Fibroblast of lung (primary cell): ENCODE measurements at regions not wholly inside any gene's neighbourhood (a gene's known extent, or its start where the extent isn't known, plus 50 kb on each side); places are given as distances from the start of the nearest gene placed in this dataset.

ENCODE experiments used
- DNase-seq, 2 donors: peaks; one replicate each; pipeline versions ENCODE4 v3.0.0 to v3.0.0-alpha.2; 2010; ENCODE audit warnings: low read depth in 2 of 2
- H2AFZ ChIP-seq: 2 replicates; pipeline ENCODE4 v1.5.1; 2012; ENCODE audit warnings: low read length, control low read depth, inconsistent platforms
- H3K27ac ChIP-seq: 2 replicates; pipeline ENCODE4 v1.5.1; 2011; ENCODE audit warnings: low read length, control low read depth; ENCODE audit not compliant: insufficient read depth
- H3K27me3 ChIP-seq: 2 replicates; pipeline ENCODE4 v1.5.1; 2011; ENCODE audit warnings: mild to moderate bottlenecking, low read length; ENCODE audit not compliant: control insufficient read depth, insufficient read depth
- H3K36me3 ChIP-seq: 2 replicates; pipeline ENCODE4 v1.5.1; 2011; ENCODE audit warnings: low read length; ENCODE audit not compliant: control insufficient read depth, insufficient read depth
- H3K4me1 ChIP-seq: 2 replicates; pipeline ENCODE4 v1.5.1; 2011; ENCODE audit warnings: low read length; ENCODE audit not compliant: control insufficient read depth, insufficient read depth; ENCODE audit errors: extremely low read depth
- H3K4me2 ChIP-seq: 2 replicates; pipeline ENCODE4 v1.5.1; 2011; ENCODE audit warnings: low read length, control low read depth; ENCODE audit not compliant: insufficient read depth; ENCODE audit errors: extremely low read depth
- H3K4me3 ChIP-seq, 4 experiments: fragments of 200-600 bp in 1 of 4; sonication (generic) in 1 of 4; replicated peaks in 1 of 4; 2 replicates each; pipeline ENCODE4 v1.5.1; 2011 to 2016; ENCODE audit warnings: low read length in 4 of 4, low read depth in 3 of 4, mild to moderate bottlenecking in 3 of 4, control low read depth in 2 of 4, inconsistent platforms in 1 of 4, mixed read lengths in 1 of 4; ENCODE audit not compliant: insufficient read depth in 1 of 4; ENCODE audit errors: control extremely low read depth in 1 of 4
- H3K79me2 ChIP-seq: 2 replicates; pipeline ENCODE4 v1.5.1; 2012; ENCODE audit warnings: mild to moderate bottlenecking, low read length, inconsistent platforms; ENCODE audit not compliant: control insufficient read depth, insufficient read depth
- H3K9ac ChIP-seq: 2 replicates; pipeline ENCODE4 v1.5.1; 2011; ENCODE audit warnings: mild to moderate bottlenecking, low read length, control low read depth; ENCODE audit not compliant: insufficient read depth
- H3K9me3 ChIP-seq: 2 replicates; pipeline ENCODE4 v1.5.1; 2012; ENCODE audit warnings: low read depth, low read length; ENCODE audit not compliant: control insufficient read depth, insufficient read depth
- H4K20me1 ChIP-seq: 2 replicates; pipeline ENCODE4 v1.5.1; 2011; ENCODE audit warnings: low read length; ENCODE audit not compliant: control insufficient read depth, insufficient read depth; ENCODE audit errors: extremely low read depth
- CTCF ChIP-seq, 2 donors: IDR thresholded peaks in 1 of 2; conservative IDR thresholded peaks in 1 of 2; 1 replicate in 1 of 2; 2 replicates in 1 of 2; pipeline ENCODE4 v1.5.1; 2011 to 2012; ENCODE audit warnings: low read length in 2 of 2, control low read depth in 1 of 2, inconsistent platforms in 1 of 2, low read depth in 1 of 2, mild to moderate bottlenecking in 1 of 2
- EZH2 ChIP-seq: IDR thresholded peaks from 2 replicates; pipeline ENCODE4 v1.5.1; 2012; ENCODE audit warnings: low read length, control low read depth, mild to moderate bottlenecking; ENCODE audit errors: missing control alignments

- Histone ChIP-seq H3K4me1 (no peaks in the 10 kb centered on the region), H3K36me3 (no peaks in the 10 kb centered on the region), H3K27ac (no peak overlapping the region), H3K27me3 (no peaks in the 10 kb centered on the region), H4K20me1 (no peaks in the 10 kb centered on the region), H2AFZ (no peak overlapping the region), H3K4me2 (no peak overlapping the region), H3K9me3 (no peaks in the 10 kb centered on the region), H3K9ac (no peak overlapping the region), H3K79me2 (no peaks in the 10 kb centered on the region), H3K4me3 (no peak overlapping the region)
- TF ChIP-seq CTCF (conservative IDR thresholded peaks at IDR 0.05 in 1 of 2, IDR thresholded peaks at IDR 0.05 in 1 of 2; ENCODE audit: low read depth in 1 of 2, low read length in 2 of 2) (no peak), EZH2 (no peak)
- no peak for DNase-seq
These were observed 379.2 kb upstream of the ERCC4 start for GRCh38 chr16:13540771-13541170.

GRCh38 chr16:13542284-13542683, 377.7 kb upstream of the ERCC4 start:
- no peak for TF ChIP-seq EZH2
- no peak for TF ChIP-seq CTCF (conservative IDR thresholded peaks at IDR 0.05 in 1 of 2, IDR thresholded peaks at IDR 0.05 in 1 of 2; ENCODE audit: low read depth in 1 of 2, low read length in 2 of 2)
- H3K36me3 ChIP-seq, result no peaks in the 10 kb centered on the region
- H3K4me3 ChIP-seq, result no peak overlapping the region
- H3K27me3 ChIP-seq, result no peaks in the 10 kb centered on the region
- no peaks in the 10 kb centered on the region for H3K9me3 ChIP-seq
- no peaks in the 10 kb centered on the region for H4K20me1 ChIP-seq
- no peak for DNase-seq
- H3K9ac ChIP-seq, result no peak overlapping the region
- no peak overlapping the region for H2AFZ ChIP-seq
- no peaks in the 10 kb centered on the region for H3K79me2 ChIP-seq
- H3K4me2 ChIP-seq, result no peak overlapping the region
- no peak overlapping the region for H3K27ac ChIP-seq
- no peaks in the 10 kb centered on the region for H3K4me1 ChIP-seq

GRCh38 chr16:13543850-13544249, 376.1 kb upstream of the ERCC4 start:
- no peak overlapping the region for H3K9ac ChIP-seq
- H3K79me2 ChIP-seq, result no peaks in the 10 kb centered on the region
- H3K9me3 ChIP-seq, result no peaks in the 10 kb centered on the region
- no peaks in the 10 kb centered on the region for H3K36me3 ChIP-seq
- H3K4me3 ChIP-seq, result no peak overlapping the region
- no peaks in the 10 kb centered on the region for H4K20me1 ChIP-seq
- no peak overlapping the region for H3K4me2 ChIP-seq
- no peaks in the 10 kb centered on the region for H3K27me3 ChIP-seq
- TF ChIP-seq CTCF (conservative IDR thresholded peaks at IDR 0.05 in 1 of 2, IDR thresholded peaks at IDR 0.05 in 1 of 2; ENCODE audit: low read depth in 1 of 2, low read length in 2 of 2), result no peak
- no peak for TF ChIP-seq EZH2
- no peaks in the 10 kb centered on the region for H3K4me1 ChIP-seq
- DNase-seq, result no peak
- no peak overlapping the region for H2AFZ ChIP-seq
- H3K27ac ChIP-seq, result no peak overlapping the region
